ENCODE measurements at regions not wholly inside any gene's neighbourhood (a gene's known extent, or its start where the extent isn't known, plus 50 kb on each side); places are given as distances from the start of the nearest gene placed in this dataset.
"Not testable (repeated sequence)": the region's sequence is repeated elsewhere in the genome, so short reads cannot be mapped to it uniquely, and the experiment has no call there.

- DNase-seq = no peak
These were observed 153.9 kb downstream of the RNASET2 start for GRCh38 chr6:166802401-166802800.

- no peak for DNase-seq
These were observed 156.2 kb downstream of the RNASET2 start for GRCh38 chr6:166800137-166800536.

- DNase-seq = no peak
These were observed 157.7 kb downstream of the RNASET2 start for GRCh38 chr6:166798652-166799051.

GRCh38 chr6:166796610-166797009 lies 159.7 kb downstream of the RNASET2 start:
- DNase-seq = no peak

GRCh38 chr6:166795879-166796278 lies 160.5 kb downstream of the RNASET2 start:
- DNase-seq = no peak

- not testable (repeated sequence) for DNase-seq
These were observed 163.8 kb upstream of the RPS6KA2 start for GRCh38 chr6:166790808-166791207.

- DNase-seq = not testable (repeated sequence)
These were observed 161.9 kb upstream of the RPS6KA2 start for GRCh38 chr6:166788846-166789529.

- DNase-seq = peak; percentile 68
These were observed 159.7 kb upstream of the RPS6KA2 start for GRCh38 chr6:166786704-166787293.

GRCh38 chr6:166785131-166785530 lies 158.1 kb upstream of the RPS6KA2 start:
- DNase-seq = no peak

- no peak for DNase-seq
These were observed 157.6 kb upstream of the RPS6KA2 start for GRCh38 chr6:166784691-166785090.

- no peak for DNase-seq
These were observed 155.5 kb upstream of the RPS6KA2 start for GRCh38 chr6:166782520-166782919.

- DNase-seq = no peak
These were observed 154.3 kb upstream of the RPS6KA2 start for GRCh38 chr6:166781331-166781730.

GRCh38 chr6:166779963-166780683 lies 153.1 kb upstream of the RPS6KA2 start:
- DNase-seq = no peak

- DNase-seq = no peak
These were observed 152.3 kb upstream of the RPS6KA2 start for GRCh38 chr6:166779381-166779780.

- DNase-seq = no peak
These were observed 151.7 kb upstream of the RPS6KA2 start for GRCh38 chr6:166778776-166779175.

- no peak for DNase-seq
These were observed 151.0 kb upstream of the RPS6KA2 start for GRCh38 chr6:166778046-166778445.

GRCh38 chr6:166777096-166777630 lies 150.1 kb upstream of the RPS6KA2 start:
- no peak for DNase-seq

GRCh38 chr6:166776571-166776970 lies 149.5 kb upstream of the RPS6KA2 start:
- DNase-seq = no peak

- no peak for DNase-seq
These were observed 148.8 kb upstream of the RPS6KA2 start for GRCh38 chr6:166775923-166776220.

- peak; percentile 79 for DNase-seq
These were observed 148.3 kb upstream of the RPS6KA2 start for GRCh38 chr6:166775180-166775922.

- no peak for DNase-seq
These were observed 147.7 kb upstream of the RPS6KA2 start for GRCh38 chr6:166774770-166775169.

GRCh38 chr6:166774292-166774691 lies 147.2 kb upstream of the RPS6KA2 start:
- DNase-seq = no peak

- DNase-seq = no peak
These were observed 145.5 kb upstream of the RPS6KA2 start for GRCh38 chr6:166772518-166772917.

All from activated CD4-positive, alpha-beta T cell treated with anti-CD3 and anti-CD28 coated beads, Interleukin-10, Interleukin-2, amounts not matched to agents 100 ng/mL and 50 ng/mL, durations not matched to agents 16 hours and 8 hours (primary cell).